ENCODE measurements at regions not wholly inside any gene's neighbourhood (a gene's known extent, or its start where the extent isn't known, plus 50 kb on each side); places are given as distances from the start of the nearest gene placed in this dataset.
"Not testable (repeated sequence)": the region's sequence is repeated elsewhere in the genome, so short reads cannot be mapped to it uniquely, and the experiment has no call there.

DNA sequence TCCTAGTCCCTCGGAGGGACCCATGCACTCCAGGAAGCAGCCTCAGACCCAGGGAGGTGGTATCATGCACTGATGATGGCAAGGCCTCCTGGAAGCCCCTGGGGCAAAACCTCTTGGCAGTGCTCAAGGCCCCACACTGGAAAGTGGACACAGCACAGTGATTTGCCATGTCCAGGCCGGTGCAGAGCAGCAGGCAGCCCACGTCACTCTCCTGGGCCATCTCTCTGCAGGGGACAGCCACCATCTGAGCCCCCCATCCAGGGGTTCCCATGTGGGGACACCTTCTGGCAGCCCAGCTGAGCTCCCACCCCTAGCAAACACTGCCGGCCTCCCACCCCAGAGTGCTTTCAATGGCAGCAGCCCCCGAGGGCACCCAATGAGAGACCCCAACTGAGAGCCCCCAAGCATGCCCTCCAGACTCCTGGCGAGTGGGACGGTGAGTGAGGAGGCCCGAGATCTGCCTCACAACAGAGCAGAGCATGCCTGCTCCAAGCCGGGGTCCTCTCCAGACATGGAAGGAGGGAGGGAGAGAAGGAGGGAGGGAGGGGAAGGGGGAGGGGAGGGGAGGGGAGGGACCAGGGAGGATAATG is 116.5 kb upstream of the FOXD4L5 start:
- TF ChIP-seq, protein P1, sequence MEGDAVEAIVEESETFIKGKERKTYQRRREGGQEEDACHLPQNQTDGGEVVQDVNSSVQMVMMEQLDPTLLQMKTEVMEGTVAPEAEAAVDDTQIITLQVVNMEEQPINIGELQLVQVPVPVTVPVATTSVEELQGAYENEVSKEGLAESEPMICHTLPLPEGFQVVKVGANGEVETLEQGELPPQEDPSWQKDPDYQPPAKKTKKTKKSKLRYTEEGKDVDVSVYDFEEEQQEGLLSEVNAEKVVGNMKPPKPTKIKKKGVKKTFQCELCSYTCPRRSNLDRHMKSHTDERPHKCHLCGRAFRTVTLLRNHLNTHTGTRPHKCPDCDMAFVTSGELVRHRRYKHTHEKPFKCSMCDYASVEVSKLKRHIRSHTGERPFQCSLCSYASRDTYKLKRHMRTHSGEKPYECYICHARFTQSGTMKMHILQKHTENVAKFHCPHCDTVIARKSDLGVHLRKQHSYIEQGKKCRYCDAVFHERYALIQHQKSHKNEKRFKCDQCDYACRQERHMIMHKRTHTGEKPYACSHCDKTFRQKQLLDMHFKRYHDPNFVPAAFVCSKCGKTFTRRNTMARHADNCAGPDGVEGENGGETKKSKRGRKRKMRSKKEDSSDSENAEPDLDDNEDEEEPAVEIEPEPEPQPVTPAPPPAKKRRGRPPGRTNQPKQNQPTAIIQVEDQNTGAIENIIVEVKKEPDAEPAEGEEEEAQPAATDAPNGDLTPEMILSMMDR (conservative IDR thresholded peaks at IDR 0.05; ENCODE audit: low read length) = not testable (repeated sequence)
- TF ChIP-seq EZH2phosphoT487 (IDR thresholded peaks at IDR 0.05; ENCODE audit: borderline replicate concordance, low read depth, low read length) = not testable (repeated sequence)

Data from OCI-LY7 (cell line).